CD4-positive, alpha-beta T cell treated with Interferon alpha-2 for 1 hour (primary cell): ENCODE measurements at regions not wholly inside any gene's neighbourhood (a gene's known extent, or its start where the extent isn't known, plus 50 kb on each side); places are given as distances from the start of the nearest gene placed in this dataset.
"Not testable (repeated sequence)": the region's sequence is repeated elsewhere in the genome, so short reads cannot be mapped to it uniquely, and the experiment has no call there.

Experiments
- DNase-seq, 2 donors: peaks; one replicate each; pipeline ENCODE4 v3.0.0-alpha.2; 2020 to 2022

- not testable (repeated sequence) for DNase-seq
Observed at GRCh38 chr2:91422102-91422501, 2730.6 kb downstream of the RPIA start.

- DNase-seq: not testable (repeated sequence)
Observed at GRCh38 chr2:91427148-91427547, 2735.7 kb downstream of the RPIA start.

GRCh38 chr2:91441932-91442245 is 2750.4 kb downstream of the RPIA start:
- DNase-seq: not testable (repeated sequence)

GRCh38 chr2:91442246-91442905 is 2750.9 kb downstream of the RPIA start:
- peak in 1 of 2 donors; percentile 9 for DNase-seq

- DNase-seq: not testable (repeated sequence)
Observed at GRCh38 chr2:91442906-91443729, 2751.6 kb downstream of the RPIA start.

GRCh38 chr2:91443730-91444115 is 2752.2 kb downstream of the RPIA start:
- not testable (repeated sequence) for DNase-seq

GRCh38 chr2:91445705-91446104 is 2754.2 kb downstream of the RPIA start:
- DNase-seq: not testable (repeated sequence)

- not testable (repeated sequence) for DNase-seq
Observed at GRCh38 chr2:91446489-91446888, 2755.0 kb downstream of the RPIA start.

- DNase-seq: not testable (repeated sequence)
Observed at GRCh38 chr2:91446915-91447314, 2755.4 kb downstream of the RPIA start.

- DNase-seq: not testable (repeated sequence)
Observed at GRCh38 chr2:91447508-91447907, 2756.0 kb downstream of the RPIA start.

- not testable (repeated sequence) for DNase-seq
Observed at GRCh38 chr2:91462292-91462691, 2770.8 kb downstream of the RPIA start.

- DNase-seq: not testable (repeated sequence)
Observed at GRCh38 chr2:91463007-91463406, 2771.5 kb downstream of the RPIA start.

GRCh38 chr2:91466780-91467363 is 2775.4 kb downstream of the RPIA start:
- DNase-seq: not testable (repeated sequence)

- not testable (repeated sequence) for DNase-seq
Observed at GRCh38 chr2:91476244-91476935, 2784.9 kb downstream of the RPIA start.

- not testable (repeated sequence) for DNase-seq
Observed at GRCh38 chr2:91476936-91477246, 2785.4 kb downstream of the RPIA start.

- DNase-seq: not testable (repeated sequence)
Observed at GRCh38 chr2:91477291-91477690, 2785.8 kb downstream of the RPIA start.

- peak in 1 of 2 donors; percentile 25 for DNase-seq
Observed at GRCh38 chr2:91477731-91478672, 2786.5 kb downstream of the RPIA start.

- not testable (repeated sequence) for DNase-seq
Observed at GRCh38 chr2:91478851-91479718, 2787.6 kb downstream of the RPIA start.

- not testable (repeated sequence) for DNase-seq
Observed at GRCh38 chr2:91485226-91485625, 2793.8 kb downstream of the RPIA start.

- not testable (repeated sequence) for DNase-seq
Observed at GRCh38 chr2:91497129-91498064, 2805.9 kb downstream of the RPIA start.
